ENCODE measurements at regions not wholly inside any gene's neighbourhood (a gene's known extent, or its start where the extent isn't known, plus 50 kb on each side); places are given as distances from the start of the nearest gene placed in this dataset.
"Not testable (repeated sequence)": the region's sequence is repeated elsewhere in the genome, so short reads cannot be mapped to it uniquely, and the experiment has no call there.

GRCh38 chr2:144812288-144812687 is 292.4 kb upstream of the ZEB2 start:
- no peak for DNase-seq (ENCODE audit: low read depth in 2 of 2, low spot score in 1 of 2)

DNA sequence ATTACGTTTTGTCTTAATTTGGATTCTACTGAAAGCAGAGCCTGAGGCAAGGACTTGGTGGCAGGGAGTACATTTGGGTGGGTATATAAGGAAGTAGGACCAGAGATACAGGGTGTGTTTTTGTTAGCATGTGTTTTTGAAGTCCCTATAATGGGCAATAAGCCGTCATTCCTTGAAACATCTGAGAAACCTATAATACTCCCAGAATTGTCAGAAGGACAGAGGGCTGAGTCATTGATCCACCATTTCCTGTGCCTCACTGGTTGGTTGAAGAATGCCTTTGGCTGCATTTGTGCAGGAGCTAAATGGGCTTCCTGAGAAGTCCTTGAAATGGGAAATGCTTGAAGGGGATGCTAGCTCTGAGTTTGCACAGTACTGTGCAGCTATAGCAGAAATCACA is 281.8 kb upstream of the ZEB2 start:
- DNase-seq (ENCODE audit: low read depth in 2 of 2, low spot score in 1 of 2), result no peak

GRCh38 chr2:144801325-144801724 is 281.4 kb upstream of the ZEB2 start:
- no peak for DNase-seq (ENCODE audit: low read depth in 2 of 2, low spot score in 1 of 2)

DNA sequence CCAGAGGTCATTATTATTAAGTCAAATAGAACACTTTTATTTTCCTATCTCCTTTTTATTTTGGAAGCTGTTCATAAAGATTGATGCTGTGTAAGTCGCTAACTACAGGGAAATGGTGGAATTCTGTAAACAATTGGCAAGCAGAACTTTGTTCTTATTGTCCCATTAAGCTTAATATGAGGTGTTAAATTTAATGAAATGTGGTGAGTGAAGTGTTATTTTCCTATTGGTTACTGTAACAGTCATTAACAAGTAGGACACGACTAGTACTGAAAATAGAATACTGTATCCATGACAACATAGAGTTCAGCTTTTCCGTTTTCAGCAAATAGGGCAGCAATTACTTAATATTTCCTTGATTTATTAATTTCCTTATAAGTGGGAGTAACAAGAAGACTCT is 279.1 kb upstream of the ZEB2 start:
- DNase-seq (ENCODE audit: low read depth in 2 of 2, low spot score in 1 of 2), result no peak

DNA sequence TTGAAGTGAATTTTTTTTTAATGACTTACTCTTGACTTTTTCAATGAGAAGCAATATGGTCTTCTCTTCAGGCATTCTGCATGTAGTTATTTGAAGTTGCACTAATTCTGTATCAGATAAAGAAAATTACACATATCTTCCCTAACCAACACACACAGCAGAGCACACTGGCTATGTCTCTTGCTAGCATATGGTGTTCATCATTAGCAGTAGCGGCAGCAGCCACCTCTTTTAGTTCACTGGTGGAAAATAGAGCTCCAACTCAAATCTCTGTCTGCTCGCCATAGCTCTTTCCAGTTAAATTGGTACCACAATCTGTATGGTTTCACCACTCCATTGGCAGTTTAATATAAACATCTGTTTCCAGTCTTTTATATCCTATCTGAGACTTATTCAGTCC is 278.1 kb upstream of the ZEB2 start:
- DNase-seq (ENCODE audit: low read depth in 2 of 2, low spot score in 1 of 2), result no peak

DNA sequence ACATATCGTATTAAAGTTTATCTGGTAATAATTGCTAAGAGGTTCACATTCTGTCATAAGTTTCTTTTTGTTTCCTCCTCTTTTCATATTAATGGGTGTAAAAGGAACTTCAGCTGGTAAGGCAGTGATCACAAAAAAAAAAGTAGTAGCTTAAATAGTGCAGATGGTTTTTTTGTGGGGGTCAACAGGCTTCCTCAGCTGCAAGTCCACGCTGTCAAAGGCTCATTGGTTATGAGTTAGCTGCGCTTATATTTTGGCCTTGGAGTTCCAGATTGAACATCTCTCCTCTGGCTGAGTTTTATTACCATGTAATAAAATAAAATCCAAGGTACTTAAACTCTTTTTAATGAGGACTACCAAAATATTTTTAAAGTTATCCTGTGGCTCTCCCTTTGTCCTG is 277.0 kb upstream of the ZEB2 start:
- DNase-seq (ENCODE audit: low read depth in 2 of 2, low spot score in 1 of 2), result no peak

- DNase-seq (ENCODE audit: low read depth in 2 of 2, low spot score in 1 of 2), result no peak
These were observed 276.2 kb upstream of the ZEB2 start for GRCh38 chr2:144796164-144796563.

GRCh38 chr2:144785253-144785652 is 265.3 kb upstream of the ZEB2 start:
- no peak for DNase-seq (ENCODE audit: low read depth in 2 of 2, low spot score in 1 of 2)

GRCh38 chr2:144780983-144781382 is 261.1 kb upstream of the ZEB2 start:
- DNase-seq (ENCODE audit: low read depth in 2 of 2, low spot score in 1 of 2), result no peak

- no peak for DNase-seq (ENCODE audit: low read depth in 2 of 2, low spot score in 1 of 2)
These were observed 256.8 kb upstream of the ZEB2 start for GRCh38 chr2:144776766-144777165.

- DNase-seq (ENCODE audit: low read depth in 2 of 2, low spot score in 1 of 2), result no peak
These were observed 254.9 kb upstream of the ZEB2 start for GRCh38 chr2:144774809-144775208.

DNA sequence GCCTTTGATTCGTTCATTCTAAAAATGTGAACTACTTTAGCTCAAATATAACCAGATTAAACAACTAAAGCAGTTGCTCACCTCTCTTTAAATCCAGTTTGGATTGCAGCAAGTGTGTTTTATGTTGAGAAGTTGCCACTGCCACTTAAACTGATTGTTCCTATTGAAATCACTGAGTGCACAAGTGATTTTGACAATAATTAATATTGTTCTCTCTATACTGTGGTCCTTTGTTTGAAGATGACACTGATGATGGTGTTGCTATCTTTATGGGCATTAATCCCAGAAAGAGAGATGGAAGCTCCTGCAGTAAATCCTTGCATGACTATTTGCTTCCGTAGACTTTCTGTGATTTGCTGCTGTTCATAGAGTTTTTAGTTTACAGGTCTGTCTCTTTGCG is 251.4 kb upstream of the ZEB2 start:
- DNase-seq (ENCODE audit: low read depth in 2 of 2, low spot score in 1 of 2), result no peak

DNA sequence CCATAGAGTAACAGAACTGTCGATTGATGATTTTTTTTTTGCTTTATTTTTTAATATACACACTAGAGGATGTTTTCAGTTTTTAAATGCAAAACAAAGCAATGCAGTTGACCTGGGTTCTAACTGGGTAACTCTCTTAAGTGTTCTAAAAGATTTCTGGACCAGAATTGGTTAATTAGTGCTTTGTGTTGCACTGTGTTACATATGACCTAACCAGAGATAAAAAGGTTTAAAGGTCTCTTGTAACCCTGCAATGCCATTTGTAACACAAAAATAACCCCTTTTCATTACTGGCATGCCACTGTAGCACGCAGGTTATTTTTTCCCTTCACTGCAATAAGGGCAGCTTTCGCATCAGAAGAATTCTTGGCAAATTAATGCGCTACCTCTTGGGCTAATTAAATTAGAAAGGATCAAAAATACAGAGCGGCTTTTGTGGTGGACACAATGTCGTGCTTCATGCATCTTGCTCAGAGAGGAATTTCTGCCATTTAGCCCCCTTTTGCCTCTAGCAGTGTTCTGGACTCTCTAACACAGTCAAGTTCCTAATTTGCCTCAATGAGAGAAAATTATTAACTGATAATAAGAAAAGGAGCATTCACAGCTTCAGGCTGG is 250.8 kb upstream of the ZEB2 start:
- no peak for DNase-seq (ENCODE audit: low read depth in 2 of 2, low spot score in 1 of 2)

GRCh38 chr2:144760939-144761338 is 241.0 kb upstream of the ZEB2 start:
- DNase-seq (ENCODE audit: low read depth in 2 of 2, low spot score in 1 of 2), result not testable (repeated sequence)

GRCh38 chr2:144759746-144760145 is 239.8 kb upstream of the ZEB2 start:
- DNase-seq (ENCODE audit: low read depth in 2 of 2, low spot score in 1 of 2), result no peak

- DNase-seq (ENCODE audit: low read depth in 2 of 2, low spot score in 1 of 2), result not testable (repeated sequence)
These were observed 238.3 kb upstream of the ZEB2 start for GRCh38 chr2:144758196-144758595.

- DNase-seq (ENCODE audit: low read depth in 2 of 2, low spot score in 1 of 2), result no peak
These were observed 233.5 kb upstream of the ZEB2 start for GRCh38 chr2:144753416-144753815.

- no peak for DNase-seq (ENCODE audit: low read depth in 2 of 2, low spot score in 1 of 2)
These were observed 231.4 kb upstream of the ZEB2 start for GRCh38 chr2:144751142-144751905.

DNA sequence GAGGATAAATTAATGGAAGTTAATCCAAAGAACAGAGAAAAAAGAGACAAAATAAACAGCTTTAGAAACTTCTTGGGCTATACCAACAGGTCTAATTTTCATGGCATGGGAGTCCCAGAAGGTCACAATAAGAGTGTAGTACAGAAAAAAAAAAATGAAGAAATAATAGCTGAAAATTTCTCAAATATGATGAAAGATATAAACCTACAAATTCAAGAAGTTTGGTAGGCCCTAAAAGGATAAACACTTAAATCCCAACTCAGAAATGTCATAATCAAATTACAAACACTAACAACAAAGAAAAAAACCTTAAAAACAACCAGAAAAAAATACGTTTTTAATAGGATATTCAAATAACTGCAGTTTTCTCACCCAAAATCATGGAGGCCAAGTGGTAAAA is 229.3 kb upstream of the ZEB2 start:
- no peak for DNase-seq (ENCODE audit: low read depth in 2 of 2, low spot score in 1 of 2)

- no peak for DNase-seq (ENCODE audit: low read depth in 2 of 2, low spot score in 1 of 2)
These were observed 228.5 kb upstream of the ZEB2 start for GRCh38 chr2:144748443-144748842.

DNA sequence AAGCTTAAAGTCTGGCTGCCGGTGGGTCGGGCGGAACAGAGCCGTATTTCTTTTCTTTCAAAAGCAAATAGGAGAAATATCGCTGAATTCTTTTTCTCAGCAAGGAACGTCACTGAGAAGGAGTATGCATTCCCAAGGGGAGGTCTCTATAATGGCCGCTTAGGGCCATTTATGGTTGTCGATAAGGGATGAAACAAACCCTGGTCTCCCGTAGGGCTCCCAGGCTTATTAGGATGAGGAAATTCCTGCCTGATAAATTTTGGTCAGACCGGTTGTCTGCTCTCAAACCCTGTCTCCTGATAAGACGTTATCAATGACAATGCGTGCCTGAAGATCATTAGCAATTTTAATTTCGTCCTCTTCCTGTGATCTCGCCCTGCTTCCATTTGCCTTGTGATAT is 227.7 kb upstream of the ZEB2 start:
- DNase-seq (ENCODE audit: low read depth in 2 of 2, low spot score in 1 of 2), result no peak

GRCh38 chr2:144745424-144745823 is 225.5 kb upstream of the ZEB2 start:
- DNase-seq (ENCODE audit: low read depth in 2 of 2, low spot score in 1 of 2), result no peak

GRCh38 chr2:144738749-144739148 is 218.8 kb upstream of the ZEB2 start:
- no peak for DNase-seq (ENCODE audit: low read depth in 2 of 2, low spot score in 1 of 2)

Measured in stimulated activated CD8-positive, alpha-beta memory T cell treated with anti-CD3 and anti-CD28 coated beads, Interleukin-4, amount 100 ng/mL, for 1 hour (primary cell).